CD4-positive, CD25-positive, alpha-beta regulatory T cell (primary cell): ENCODE measurements at regions not wholly inside any gene's neighbourhood (a gene's known extent, or its start where the extent isn't known, plus 50 kb on each side); places are given as distances from the start of the nearest gene placed in this dataset.

Experiments
- ATAC-seq, 2 donors: fragments of 150-1000 bp; cut with Tn5 transposase; one replicate each; pipeline ENCODE4 v1.10.0; 2021; ENCODE audit warnings: low read depth in 2 of 2, moderate number of reproducible peaks in 2 of 2, moderate library complexity in 1 of 2
- DNase-seq, 3 donors: peaks; one replicate each; pipeline versions ENCODE4 v3.0.0 to v3.0.0-alpha.2; 2012 to 2022; ENCODE audit warnings: mixed read lengths in 1 of 3
- H3K27ac ChIP-seq: one replicate; pipeline ENCODE4 v1.7.0; 2013; ENCODE audit warnings: mild to moderate bottlenecking, low read length; ENCODE audit not compliant: insufficient read depth, poor library complexity, severe bottlenecking
- H3K27me3 ChIP-seq: one replicate; pipeline ENCODE4 v1.7.0; 2013; ENCODE audit warnings: low read length; ENCODE audit not compliant: control insufficient read depth, insufficient read depth
- H3K36me3 ChIP-seq: one replicate; pipeline ENCODE4 v1.7.0; 2013; ENCODE audit warnings: mild to moderate bottlenecking, low read length, moderate library complexity; ENCODE audit not compliant: control insufficient read depth, insufficient read depth
- H3K4me1 ChIP-seq: 2 replicates; pipeline ENCODE4 v1.7.0; 2013; ENCODE audit warnings: mild to moderate bottlenecking, low read length; ENCODE audit not compliant: insufficient read depth, control insufficient read depth, poor library complexity, severe bottlenecking
- H3K4me3 ChIP-seq: one replicate; pipeline ENCODE4 v1.7.0; 2013; ENCODE audit warnings: low read depth, mild to moderate bottlenecking, low read length, moderate library complexity
- H3K9me3 ChIP-seq, 2 experiments: 1 replicate in 1 of 2; 2 replicates in 1 of 2; pipeline ENCODE4 v1.7.0; 2013; ENCODE audit warnings: low read length in 2 of 2, mild to moderate bottlenecking in 1 of 2, moderate library complexity in 1 of 2; ENCODE audit not compliant: control insufficient read depth in 2 of 2
- H3K27ac Mint-ChIP-seq, 3 donors: one replicate each; pipeline ENCODE4 v1.8.0; 2020 to 2022; ENCODE audit warnings: mild to moderate bottlenecking in 3 of 3, mixed read lengths in 3 of 3, moderate library complexity in 2 of 3
- H3K27me3 Mint-ChIP-seq: one replicate; pipeline ENCODE4 v1.8.0; 2022; ENCODE audit warnings: mild to moderate bottlenecking, mixed read lengths
- H3K36me3 Mint-ChIP-seq: one replicate; pipeline ENCODE4 v1.8.0; 2020; ENCODE audit warnings: mixed read lengths
- H3K4me1 Mint-ChIP-seq, 4 donors: one replicate each; pipeline ENCODE4 v1.8.0; 2020 to 2022; ENCODE audit warnings: mixed read lengths in 4 of 4, mild to moderate bottlenecking in 1 of 4
- H3K4me3 Mint-ChIP-seq, 4 donors: one replicate each; pipeline ENCODE4 v1.8.0; 2020 to 2022; ENCODE audit warnings: mild to moderate bottlenecking in 4 of 4, mixed read lengths in 4 of 4, moderate library complexity in 3 of 4
- H3K9me3 Mint-ChIP-seq, 7 donors: one replicate each; pipeline ENCODE4 v1.8.0; 2020 to 2022; ENCODE audit warnings: mixed read lengths in 7 of 7, mild to moderate bottlenecking in 3 of 7, moderate library complexity in 2 of 7

GRCh38 chr4:165630671-165631070 lies 242.4 kb upstream of the TLL1 start:
- no peaks in the 10 kb centered on the region for H3K36me3 Mint-ChIP-seq
- DNase-seq, result no peak
- Histone ChIP-seq H3K9me3 (no peaks in the 10 kb centered on the region), H3K36me3 (no peaks in the 10 kb centered on the region), H3K27me3 (no peaks in the 10 kb centered on the region), H3K4me1 (no peaks in the 10 kb centered on the region), H3K27ac (no peak overlapping the region), H3K4me3 (no peak overlapping the region)
- H3K27ac Mint-ChIP-seq, result no peak overlapping the region
- H3K27me3 Mint-ChIP-seq, result no peaks in the 10 kb centered on the region
- peaks cover 0 to 2% (median 0%) of the 10 kb centered on the region in 7 donors for H3K9me3 Mint-ChIP-seq
- H3K4me3 Mint-ChIP-seq, result no peak overlapping the region
- no peak for ATAC-seq
- no peaks in the 10 kb centered on the region for H3K4me1 Mint-ChIP-seq

DNA sequence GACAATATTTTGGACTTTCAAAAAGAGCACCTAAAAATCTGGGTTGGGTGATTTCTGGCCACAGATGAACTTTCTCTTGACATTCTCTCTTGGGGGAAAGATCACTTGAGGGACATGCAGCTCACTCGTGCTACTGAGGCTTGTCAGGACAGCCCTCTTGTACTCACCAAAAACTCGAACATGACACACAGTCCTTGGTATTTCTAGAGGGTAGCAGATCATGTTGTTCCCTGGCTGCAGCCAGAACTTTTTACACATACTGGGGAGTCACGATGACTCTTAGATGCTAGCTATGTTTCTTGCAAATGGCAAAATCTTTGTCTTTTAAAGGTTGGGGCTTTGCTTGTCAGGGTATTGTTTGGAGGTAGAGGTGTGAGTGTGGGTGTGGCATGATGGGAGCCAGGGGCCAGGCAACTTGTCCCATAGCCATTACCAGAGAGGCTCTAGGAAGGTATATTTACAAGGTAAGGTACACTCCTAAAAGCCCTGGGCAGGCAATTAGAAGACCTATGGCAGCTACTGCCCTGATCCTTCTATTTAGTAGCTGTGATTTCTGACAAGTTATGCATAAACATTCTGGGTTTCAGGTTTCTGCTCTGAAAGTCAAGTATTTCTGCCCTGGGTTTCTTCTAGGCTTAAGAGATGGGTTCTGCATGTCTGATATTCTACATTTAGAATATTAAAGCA lies 241.7 kb upstream of the TLL1 start:
- H3K36me3 ChIP-seq, result no peaks in the 10 kb centered on the region
- no peaks in the 10 kb centered on the region for H3K4me1 ChIP-seq
- Mint-ChIP-seq H3K4me3 (no peak overlapping the region), H3K27ac (no peak overlapping the region), H3K36me3 (no peaks in the 10 kb centered on the region), H3K9me3 (peaks cover 0 to 5% (median 1%) of the 10 kb centered on the region in 7 donors), H3K27me3 (no peaks in the 10 kb centered on the region), H3K4me1 (no peaks in the 10 kb centered on the region)
- no peak overlapping the region for H3K4me3 ChIP-seq
- no peaks in the 10 kb centered on the region for H3K9me3 ChIP-seq
- no peak overlapping the region for H3K27ac ChIP-seq
- no peak for DNase-seq
- no peak for ATAC-seq
- H3K27me3 ChIP-seq, result no peaks in the 10 kb centered on the region

GRCh38 chr4:165631912-165632311 lies 241.1 kb upstream of the TLL1 start:
- Mint-ChIP-seq H3K4me1 (no peaks in the 10 kb centered on the region), H3K27ac (no peak overlapping the region), H3K27me3 (no peaks in the 10 kb centered on the region), H3K36me3 (no peaks in the 10 kb centered on the region), H3K4me3 (no peak overlapping the region), H3K9me3 (peaks cover 0 to 5% (median 1%) of the 10 kb centered on the region in 7 donors)
- ATAC-seq, result no peak
- Histone ChIP-seq H3K36me3 (no peaks in the 10 kb centered on the region), H3K27me3 (no peaks in the 10 kb centered on the region), H3K27ac (no peak overlapping the region), H3K9me3 (no peaks in the 10 kb centered on the region), H3K4me3 (no peak overlapping the region), H3K4me1 (no peaks in the 10 kb centered on the region)
- no peak for DNase-seq

DNA sequence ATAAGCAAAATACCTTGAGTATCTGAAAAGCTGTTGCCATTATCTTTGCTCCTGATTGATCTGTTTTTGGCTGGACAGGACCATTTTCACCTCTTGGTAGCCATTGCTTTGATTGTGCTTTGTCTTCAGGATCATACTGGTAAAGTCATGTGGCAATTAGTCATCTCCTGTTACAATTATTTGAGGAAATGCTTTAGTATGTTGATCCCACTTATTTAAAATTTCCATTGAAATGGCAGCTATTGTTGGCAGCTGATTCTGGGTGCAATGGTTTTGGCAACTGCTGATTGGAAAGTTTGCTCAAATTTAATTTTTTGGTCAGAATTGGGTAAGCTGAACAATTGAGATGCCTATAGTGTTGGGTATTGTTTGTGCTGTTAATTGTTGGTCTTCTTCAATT lies 238.3 kb upstream of the TLL1 start:
- no peaks in the 10 kb centered on the region for H3K4me1 ChIP-seq
- no peak overlapping the region for H3K4me3 ChIP-seq
- Mint-ChIP-seq H3K4me1 (no peaks in the 10 kb centered on the region), H3K9me3 (peaks cover 0 to 8% (median 4%) of the 10 kb centered on the region in 7 donors), H3K36me3 (no peaks in the 10 kb centered on the region), H3K27me3 (no peaks in the 10 kb centered on the region), H3K27ac (no peak overlapping the region), H3K4me3 (no peak overlapping the region)
- H3K27ac ChIP-seq, result no peak overlapping the region
- no peaks in the 10 kb centered on the region for H3K9me3 ChIP-seq
- no peak for ATAC-seq
- no peak for DNase-seq
- H3K36me3 ChIP-seq, result no peaks in the 10 kb centered on the region
- no peaks in the 10 kb centered on the region for H3K27me3 ChIP-seq

- Histone ChIP-seq H3K27me3 (no peaks in the 10 kb centered on the region), H3K27ac (no peak overlapping the region), H3K36me3 (no peaks in the 10 kb centered on the region), H3K9me3 (no peaks in the 10 kb centered on the region), H3K4me1 (no peaks in the 10 kb centered on the region), H3K4me3 (no peak overlapping the region)
- Mint-ChIP-seq H3K9me3 (peaks cover 0 to 8% (median 4%) of the 10 kb centered on the region in 7 donors), H3K27me3 (no peaks in the 10 kb centered on the region), H3K36me3 (no peaks in the 10 kb centered on the region), H3K27ac (no peak overlapping the region), H3K4me1 (no peaks in the 10 kb centered on the region), H3K4me3 (no peak overlapping the region)
- DNase-seq (no peak), ATAC-seq (no peak)
These were observed 237.7 kb upstream of the TLL1 start for GRCh38 chr4:165635381-165635780.

DNA sequence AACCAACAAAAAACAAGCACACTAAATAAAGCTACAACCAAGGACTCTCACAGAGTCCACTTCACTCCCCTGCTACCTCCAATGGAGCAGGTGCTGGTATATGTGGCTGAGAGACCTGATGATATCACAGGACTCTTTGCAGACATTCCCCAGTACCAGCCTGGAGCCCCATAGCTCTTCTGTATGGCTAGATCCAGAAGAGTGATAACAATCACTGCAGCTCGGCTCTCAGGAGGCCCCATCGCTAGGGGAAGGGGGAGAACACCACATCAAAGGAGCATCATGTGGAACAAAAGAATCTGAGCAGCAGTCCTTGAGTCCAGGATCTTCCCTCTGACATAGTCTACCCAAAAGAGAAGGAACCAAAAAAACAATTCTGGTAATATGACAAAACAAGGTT lies 237.1 kb upstream of the TLL1 start:
- no peaks in the 10 kb centered on the region for H3K4me1 Mint-ChIP-seq
- no peaks in the 10 kb centered on the region for H3K9me3 ChIP-seq
- no peak overlapping the region for H3K27ac Mint-ChIP-seq
- no peak overlapping the region for H3K4me3 Mint-ChIP-seq
- peaks cover 0 to 8% (median 4%) of the 10 kb centered on the region in 7 donors for H3K9me3 Mint-ChIP-seq
- DNase-seq (no peak), ATAC-seq (no peak)
- no peaks in the 10 kb centered on the region for H3K36me3 Mint-ChIP-seq
- no peaks in the 10 kb centered on the region for H3K4me1 ChIP-seq
- no peak overlapping the region for H3K27ac ChIP-seq
- H3K27me3 ChIP-seq, result no peaks in the 10 kb centered on the region
- H3K36me3 ChIP-seq, result no peaks in the 10 kb centered on the region
- H3K27me3 Mint-ChIP-seq, result no peaks in the 10 kb centered on the region
- H3K4me3 ChIP-seq, result no peak overlapping the region

DNA sequence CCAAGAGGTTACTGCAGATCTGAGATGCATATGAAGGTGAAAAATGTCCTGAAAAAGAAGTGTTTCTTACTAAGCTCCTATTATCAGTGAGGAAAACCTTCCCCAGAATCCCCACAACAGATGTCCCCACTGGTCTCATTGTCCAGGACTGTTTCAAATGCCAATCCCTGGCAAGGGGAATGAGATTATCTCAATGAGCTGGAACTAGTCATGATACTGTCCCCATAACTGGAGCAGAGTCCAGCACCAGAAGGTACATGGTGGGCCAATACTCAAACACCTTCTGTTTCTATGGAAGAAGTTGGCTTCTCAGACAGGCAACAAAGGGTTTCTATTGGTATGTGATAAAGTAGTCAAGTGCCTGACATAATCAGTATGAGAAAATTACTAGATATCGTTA lies 221.1 kb upstream of the TLL1 start:
- Histone ChIP-seq H3K27ac (no peak overlapping the region), H3K4me1 (no peaks in the 10 kb centered on the region), H3K4me3 (no peak overlapping the region), H3K36me3 (no peaks in the 10 kb centered on the region), H3K27me3 (no peaks in the 10 kb centered on the region), H3K9me3 (no peaks in the 10 kb centered on the region)
- no peaks in the 10 kb centered on the region for H3K36me3 Mint-ChIP-seq
- ATAC-seq (no peak), DNase-seq (no peak)
- no peaks in the 10 kb centered on the region for H3K27me3 Mint-ChIP-seq
- H3K27ac Mint-ChIP-seq, result no peak overlapping the region
- peaks cover 0 to 6% (median 0%) of the 10 kb centered on the region in 7 donors for H3K9me3 Mint-ChIP-seq
- H3K4me1 Mint-ChIP-seq, result no peaks in the 10 kb centered on the region
- no peak overlapping the region for H3K4me3 Mint-ChIP-seq

DNA sequence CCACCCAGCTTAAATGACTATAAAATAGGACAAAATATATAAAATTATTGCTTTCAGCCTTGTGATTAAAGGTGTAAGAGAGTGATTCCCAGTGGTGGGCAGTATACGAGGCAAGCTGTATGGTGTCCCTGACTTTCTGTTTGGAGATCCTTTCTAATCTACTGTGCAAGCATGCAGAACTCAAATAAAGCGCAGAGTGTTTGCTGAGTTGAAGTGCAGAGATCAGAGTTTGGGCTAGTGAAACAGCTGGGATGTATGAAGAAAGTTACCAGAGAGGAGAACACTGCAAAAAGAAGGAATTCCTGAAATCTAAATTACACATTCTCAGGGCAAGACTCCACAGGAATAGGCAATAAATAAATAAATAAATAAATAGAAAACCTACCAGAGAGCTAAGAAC lies 218.5 kb upstream of the TLL1 start:
- Mint-ChIP-seq H3K4me3 (no peak overlapping the region), H3K27ac (no peak overlapping the region), H3K27me3 (no peaks in the 10 kb centered on the region), H3K9me3 (peaks cover 0 to 2% (median 0%) of the 10 kb centered on the region in 7 donors), H3K4me1 (no peaks in the 10 kb centered on the region), H3K36me3 (no peaks in the 10 kb centered on the region)
- Histone ChIP-seq H3K4me1 (no peaks in the 10 kb centered on the region), H3K4me3 (no peak overlapping the region), H3K27ac (no peak overlapping the region), H3K9me3 (no peaks in the 10 kb centered on the region), H3K27me3 (no peaks in the 10 kb centered on the region), H3K36me3 (no peaks in the 10 kb centered on the region)
- DNase-seq (no peak), ATAC-seq (no peak)
